Hematopoietic multipotent progenitor cell treated with erythropoietin and hydrocortisone succinate and interleukin-3 and kit ligand, for 8 days (in vitro differentiated cells): ENCODE measurements at regions not wholly inside any gene's neighbourhood (a gene's known extent, or its start where the extent isn't known, plus 50 kb on each side); places are given as distances from the start of the nearest gene placed in this dataset.
"Not testable (repeated sequence)": the region's sequence is repeated elsewhere in the genome, so short reads cannot be mapped to it uniquely, and the experiment has no call there.

Experiments used
- DNase-seq: peaks from one replicate; pipeline ENCODE4 v3.0.0-alpha.2; 2015

- DNase-seq: no peak
These were observed 378.6 kb upstream of the TYRP1 start for GRCh38 chr9:12314589-12314988.

- DNase-seq: no peak
These were observed 374.2 kb upstream of the TYRP1 start for GRCh38 chr9:12318732-12319685.

- no peak for DNase-seq
These were observed 363.6 kb upstream of the TYRP1 start for GRCh38 chr9:12329623-12329985.

GRCh38 chr9:12333966-12334365 is 359.2 kb upstream of the TYRP1 start:
- not testable (repeated sequence) for DNase-seq

GRCh38 chr9:12350775-12351174 is 342.4 kb upstream of the TYRP1 start:
- DNase-seq: no peak

- no peak for DNase-seq
These were observed 341.7 kb upstream of the TYRP1 start for GRCh38 chr9:12351293-12352044.

- no peak for DNase-seq
These were observed 341.2 kb upstream of the TYRP1 start for GRCh38 chr9:12352045-12352315.

- DNase-seq: no peak
These were observed 329.7 kb upstream of the TYRP1 start for GRCh38 chr9:12363439-12363838.

- no peak for DNase-seq
These were observed 324.6 kb upstream of the TYRP1 start for GRCh38 chr9:12368569-12368968.

- DNase-seq: no peak
These were observed 301.2 kb upstream of the TYRP1 start for GRCh38 chr9:12391839-12392509.

GRCh38 chr9:12394105-12394504 is 299.1 kb upstream of the TYRP1 start:
- DNase-seq: no peak

- DNase-seq: no peak
These were observed 289.5 kb upstream of the TYRP1 start for GRCh38 chr9:12403721-12404120.

- no peak for DNase-seq
These were observed 279.2 kb upstream of the TYRP1 start for GRCh38 chr9:12413986-12414385.

- DNase-seq: no peak
These were observed 278.7 kb upstream of the TYRP1 start for GRCh38 chr9:12414514-12414913.

GRCh38 chr9:12415361-12415760 is 277.8 kb upstream of the TYRP1 start:
- DNase-seq: no peak

GRCh38 chr9:12416716-12417115 is 276.5 kb upstream of the TYRP1 start:
- no peak for DNase-seq

- DNase-seq: no peak
These were observed 268.9 kb upstream of the TYRP1 start for GRCh38 chr9:12424243-12424642.

GRCh38 chr9:12425878-12426864 is 267.0 kb upstream of the TYRP1 start:
- DNase-seq: peak; percentile 1

GRCh38 chr9:12439267-12439666 is 253.9 kb upstream of the TYRP1 start:
- no peak for DNase-seq

GRCh38 chr9:12441080-12441479 is 252.1 kb upstream of the TYRP1 start:
- DNase-seq: not testable (repeated sequence)

- DNase-seq: no peak
These were observed 251.7 kb upstream of the TYRP1 start for GRCh38 chr9:12441506-12441905.

GRCh38 chr9:12448246-12448645 is 244.9 kb upstream of the TYRP1 start:
- DNase-seq: no peak

- DNase-seq: no peak
These were observed 235.9 kb upstream of the TYRP1 start for GRCh38 chr9:12457237-12457636.
